MM.1S (cell line): ENCODE measurements at regions not wholly inside any gene's neighbourhood (a gene's known extent, or its start where the extent isn't known, plus 50 kb on each side); places are given as distances from the start of the nearest gene placed in this dataset.

ENCODE experiments used
- EZH2 ChIP-seq: fragments of 300-600 bp; sonication (generic); optimal IDR thresholded peaks from 2 replicates; pipeline ENCODE3; 2017; ENCODE audit warnings: low read depth, mild to moderate bottlenecking, antibody characterized with exemption, low read length, mixed read lengths
- TF ChIP-seq, protein P1 (sequence below): fragments of 300-600 bp; sonication (generic); IDR thresholded peaks from 2 replicates; pipeline ENCODE4 v1.5.1; 2016; ENCODE audit warnings: antibody characterized with exemption, low read length, mixed read lengths

DNA sequence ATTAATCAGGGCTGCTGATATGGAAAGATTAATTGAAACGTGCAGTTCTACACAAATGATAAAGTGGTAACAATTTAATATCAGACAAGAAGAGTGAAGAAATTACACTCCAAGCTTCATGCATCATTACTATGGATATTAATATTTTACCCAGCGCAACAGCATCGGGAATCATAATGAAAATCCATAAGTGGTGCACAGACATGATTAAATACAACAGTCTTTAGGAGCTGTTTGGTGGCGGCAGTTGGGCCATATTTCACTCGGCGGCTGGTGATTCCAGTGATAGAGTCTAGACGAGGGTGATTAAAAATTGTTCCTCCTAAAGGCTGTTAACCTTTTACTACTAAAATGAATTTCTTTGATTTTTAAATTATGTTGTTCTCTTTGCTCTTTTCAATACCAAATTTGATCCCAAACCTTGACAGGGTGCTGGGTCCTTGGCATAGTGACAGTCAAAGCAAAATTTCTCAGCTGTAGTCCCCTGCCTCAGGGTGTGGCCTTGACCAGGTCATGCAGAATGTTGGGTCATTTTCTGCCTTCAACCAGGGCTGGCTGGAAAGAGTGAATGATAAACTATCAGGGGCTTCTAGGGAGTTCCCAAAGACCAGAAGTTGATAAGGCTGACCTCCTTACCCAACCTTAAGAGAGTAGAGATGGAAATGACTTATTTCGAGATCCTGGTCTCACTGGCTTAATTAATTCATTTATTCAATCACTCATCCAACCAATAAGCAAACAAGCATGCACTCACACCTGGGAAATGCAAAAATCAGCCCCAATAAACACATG, 392.0 kb downstream of the IL20RB start:
- TF ChIP-seq EZH2, result no peak
- TF ChIP-seq, protein P1, sequence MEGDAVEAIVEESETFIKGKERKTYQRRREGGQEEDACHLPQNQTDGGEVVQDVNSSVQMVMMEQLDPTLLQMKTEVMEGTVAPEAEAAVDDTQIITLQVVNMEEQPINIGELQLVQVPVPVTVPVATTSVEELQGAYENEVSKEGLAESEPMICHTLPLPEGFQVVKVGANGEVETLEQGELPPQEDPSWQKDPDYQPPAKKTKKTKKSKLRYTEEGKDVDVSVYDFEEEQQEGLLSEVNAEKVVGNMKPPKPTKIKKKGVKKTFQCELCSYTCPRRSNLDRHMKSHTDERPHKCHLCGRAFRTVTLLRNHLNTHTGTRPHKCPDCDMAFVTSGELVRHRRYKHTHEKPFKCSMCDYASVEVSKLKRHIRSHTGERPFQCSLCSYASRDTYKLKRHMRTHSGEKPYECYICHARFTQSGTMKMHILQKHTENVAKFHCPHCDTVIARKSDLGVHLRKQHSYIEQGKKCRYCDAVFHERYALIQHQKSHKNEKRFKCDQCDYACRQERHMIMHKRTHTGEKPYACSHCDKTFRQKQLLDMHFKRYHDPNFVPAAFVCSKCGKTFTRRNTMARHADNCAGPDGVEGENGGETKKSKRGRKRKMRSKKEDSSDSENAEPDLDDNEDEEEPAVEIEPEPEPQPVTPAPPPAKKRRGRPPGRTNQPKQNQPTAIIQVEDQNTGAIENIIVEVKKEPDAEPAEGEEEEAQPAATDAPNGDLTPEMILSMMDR, result no peak
